ENCODE measurements at regions not wholly inside any gene's neighbourhood (a gene's known extent, or its start where the extent isn't known, plus 50 kb on each side); places are given as distances from the start of the nearest gene placed in this dataset.

- Histone ChIP-seq H3K27me3 (ENCODE audit: low read depth, low read length) (peaks cover 20% of the 10 kb centered on the region; the same call in 1 of the 2 replicates), H3K4me3 (ENCODE audit: low read length) (no peak overlapping the region), H3K4me1 (ENCODE audit: low read length) (no peaks in the 10 kb centered on the region), H3K36me3 (replicated peaks; ENCODE audit: low read depth, low read length) (no peaks in the 10 kb centered on the region), H3K9ac (ENCODE audit: low read length) (no peak overlapping the region), H3K9me3 (ENCODE audit: insufficient read depth, low read length) (0 out of 2 replicates have a peak, but pooled peaks cover 2% of the 10 kb centered on the region), H3K4me2 (ENCODE audit: low read length) (no peak overlapping the region), H2AFZ (ENCODE audit: low read depth, low read length) (no peak overlapping the region), H3K79me2 (ENCODE audit: low read length) (no peaks in the 10 kb centered on the region), H3K27ac (ENCODE audit: low read length) (no peak overlapping the region), H4K20me1 (ENCODE audit: insufficient read depth, low read length) (no peaks in the 10 kb centered on the region)
- TF ChIP-seq EZH2phosphoT487 (IDR thresholded peaks at IDR 0.05; ENCODE audit: low read depth) = no peak
Measured at GRCh38 chr17:77734371-77735080, 224.0 kb upstream of the TNRC6C start.

- Histone ChIP-seq H3K27me3 (ENCODE audit: low read depth, low read length) (peaks cover 21% of the 10 kb centered on the region; the same call in 1 of the 2 replicates), H3K9me3 (ENCODE audit: insufficient read depth, low read length) (0 out of 2 replicates have a peak, but pooled peaks cover 2% of the 10 kb centered on the region), H3K4me3 (ENCODE audit: low read length) (no peak overlapping the region), H2AFZ (ENCODE audit: low read depth, low read length) (no peak overlapping the region), H3K9ac (ENCODE audit: low read length) (no peak overlapping the region), H3K27ac (ENCODE audit: low read length) (no peak overlapping the region), H3K36me3 (replicated peaks; ENCODE audit: low read depth, low read length) (no peaks in the 10 kb centered on the region), H3K79me2 (ENCODE audit: low read length) (no peaks in the 10 kb centered on the region), H3K4me2 (ENCODE audit: low read length) (no peak overlapping the region), H3K4me1 (ENCODE audit: low read length) (no peaks in the 10 kb centered on the region), H4K20me1 (ENCODE audit: insufficient read depth, low read length) (no peaks in the 10 kb centered on the region)
- no peak for TF ChIP-seq CTCF (IDR thresholded peaks at IDR 0.05; ENCODE audit: low read depth, low read length)
- no peak for TF ChIP-seq EZH2phosphoT487 (IDR thresholded peaks at IDR 0.05; ENCODE audit: low read depth)
Measured at GRCh38 chr17:77735081-77735565, 223.4 kb upstream of the TNRC6C start.

- no peak overlapping the region for H3K4me2 ChIP-seq (ENCODE audit: low read length)
Measured at GRCh38 chr17:77735566-77736198, 222.8 kb upstream of the TNRC6C start.

GRCh38 chr17:77736199-77736585 is 222.3 kb upstream of the TNRC6C start:
- Histone ChIP-seq H4K20me1 (ENCODE audit: insufficient read depth, low read length) (no peaks in the 10 kb centered on the region), H3K27me3 (ENCODE audit: low read depth, low read length) (peaks cover 25% of the 10 kb centered on the region; the same call in 1 of the 2 replicates), H3K9me3 (ENCODE audit: insufficient read depth, low read length) (0 out of 2 replicates have a peak, but pooled peaks cover 2% of the 10 kb centered on the region)

More at GRCh38 chr17:77735566-77736198, 222.8 kb upstream of the TNRC6C start:
- no peaks in the 10 kb centered on the region for H3K79me2 ChIP-seq (ENCODE audit: low read length)
- H3K9me3 ChIP-seq (ENCODE audit: insufficient read depth, low read length) = 0 out of 2 replicates have a peak, but pooled peaks cover 2% of the 10 kb centered on the region
- no peaks in the 10 kb centered on the region for H4K20me1 ChIP-seq (ENCODE audit: insufficient read depth, low read length)
- TF ChIP-seq EZH2phosphoT487 (IDR thresholded peaks at IDR 0.05; ENCODE audit: low read depth) (no peak), CTCF (IDR thresholded peaks at IDR 0.05; ENCODE audit: low read depth, low read length) (no peak)
- no peak overlapping the region for H3K9ac ChIP-seq (ENCODE audit: low read length)
- no peaks in the 10 kb centered on the region for H3K4me1 ChIP-seq (ENCODE audit: low read length)
- no peaks in the 10 kb centered on the region for H3K36me3 ChIP-seq (replicated peaks; ENCODE audit: low read depth, low read length)
- no peak overlapping the region for H2AFZ ChIP-seq (ENCODE audit: low read depth, low read length)
- H3K27ac ChIP-seq (ENCODE audit: low read length) = no peak overlapping the region
- H3K4me3 ChIP-seq (ENCODE audit: low read length) = no peak overlapping the region
- H3K27me3 ChIP-seq (ENCODE audit: low read depth, low read length) = peaks cover 25% of the 10 kb centered on the region; the same call in 1 of the 2 replicates

More at GRCh38 chr17:77736199-77736585, 222.3 kb upstream of the TNRC6C start:
- Histone ChIP-seq H3K36me3 (replicated peaks; ENCODE audit: low read depth, low read length) (no peaks in the 10 kb centered on the region), H3K27ac (ENCODE audit: low read length) (no peak overlapping the region), H3K79me2 (ENCODE audit: low read length) (no peaks in the 10 kb centered on the region), H3K4me2 (ENCODE audit: low read length) (no peak overlapping the region), H3K4me1 (ENCODE audit: low read length) (no peaks in the 10 kb centered on the region), H2AFZ (ENCODE audit: low read depth, low read length) (no peak overlapping the region), H3K9ac (ENCODE audit: low read length) (no peak overlapping the region), H3K4me3 (ENCODE audit: low read length) (no peak overlapping the region)
- TF ChIP-seq EZH2phosphoT487 (IDR thresholded peaks at IDR 0.05; ENCODE audit: low read depth) = no peak

Measured in OCI-LY3 (cell line).